DND-41 (cell line): ENCODE measurements at regions not wholly inside any gene's neighbourhood (a gene's known extent, or its start where the extent isn't known, plus 50 kb on each side); places are given as distances from the start of the nearest gene placed in this dataset.

Experiments used
- ATAC-seq: fragments of 200-7000 bp; cut with Tn5 transposase; 3 replicates; pipeline ENCODE4 v1.9.1; 2021; ENCODE audit warnings: low read depth; ENCODE audit not compliant: insufficient read depth
- DNase-seq: peaks from one replicate; pipeline ENCODE4 v3.0.0-alpha.2; 2020
- H2AFZ ChIP-seq: 2 replicates; pipeline ENCODE4 v1.6.0; 2012; ENCODE audit warnings: low read depth, low read length
- H3K27ac ChIP-seq: 2 replicates; pipeline ENCODE4 v1.5.1; 2012; ENCODE audit warnings: low read length, inconsistent platforms
- H3K27me3 ChIP-seq: fragments of 200-600 bp; sonication (generic); 2 replicates; pipeline ENCODE4 v1.6.0; 2012; ENCODE audit warnings: low read length, mild to moderate bottlenecking, inconsistent platforms; ENCODE audit not compliant: insufficient read depth, poor library complexity
- H3K36me3 ChIP-seq: 2 replicates; pipeline ENCODE4 v1.5.1; 2012; ENCODE audit warnings: low read length, inconsistent platforms; ENCODE audit not compliant: insufficient read depth
- H3K4me1 ChIP-seq: 2 replicates; pipeline ENCODE4 v1.5.1; 2012; ENCODE audit warnings: mild to moderate bottlenecking, low read length; ENCODE audit not compliant: insufficient read depth
- H3K4me2 ChIP-seq: 2 replicates; pipeline ENCODE4 v1.6.0; 2012; ENCODE audit warnings: mild to moderate bottlenecking, moderate library complexity, low read length, inconsistent platforms; ENCODE audit not compliant: insufficient read depth
- H3K4me3 ChIP-seq, 2 experiments: fragments of 200-600 bp in 1 of 2; shearing (Covaris generic) in 1 of 2; 2 replicates each; pipeline ENCODE4 v1.5.1; 2012 to 2016; ENCODE audit warnings: inconsistent platforms in 2 of 2, low read length in 2 of 2, mild to moderate bottlenecking in 2 of 2, low read depth in 1 of 2, moderate library complexity in 1 of 2
- H3K79me2 ChIP-seq: 2 replicates; pipeline ENCODE4 v1.6.0; 2012; ENCODE audit warnings: low read length, inconsistent platforms; ENCODE audit not compliant: insufficient read depth
- H3K9ac ChIP-seq: 2 replicates; pipeline ENCODE4 v1.6.0; 2012; ENCODE audit warnings: low read depth, mild to moderate bottlenecking, inconsistent platforms, low read length, moderate library complexity
- H3K9me3 ChIP-seq: 2 replicates; pipeline ENCODE4 v1.5.1; 2012; ENCODE audit warnings: low read length, moderate library complexity, mild to moderate bottlenecking, inconsistent platforms; ENCODE audit not compliant: insufficient read depth, severe bottlenecking
- H4K20me1 ChIP-seq: 2 replicates; pipeline ENCODE4 v1.6.0; 2012; ENCODE audit warnings: low read length; ENCODE audit not compliant: insufficient read depth
- CTCF ChIP-seq: IDR thresholded peaks from 2 replicates; pipeline ENCODE4 v1.5.1; 2012; ENCODE audit warnings: borderline replicate concordance, low read length, moderate library complexity, mild to moderate bottlenecking; ENCODE audit not compliant: poor library complexity, severe bottlenecking; ENCODE audit errors: extremely low read depth
- EZH2 ChIP-seq: IDR thresholded peaks from 3 replicates; pipeline ENCODE4 v1.6.1; 2012; ENCODE audit warnings: borderline replicate concordance, low read depth, mild to moderate bottlenecking, moderate library complexity, low read length, inconsistent platforms; ENCODE audit not compliant: severe bottlenecking

GRCh38 chr2:8309131-8309530, 372.7 kb upstream of the ID2 start:
- Histone ChIP-seq H4K20me1 (no peaks in the 10 kb centered on the region), H3K27ac (peak overlapping the region; percentile 21; the same call in 1 of the 2 replicates), H3K36me3 (no peaks in the 10 kb centered on the region), H2AFZ (no peak overlapping the region), H3K4me3 (no peak overlapping the region), H3K9me3 (no peaks in the 10 kb centered on the region), H3K27me3 (no peaks in the 10 kb centered on the region), H3K79me2 (no peaks in the 10 kb centered on the region), H3K9ac (no peak overlapping the region), H3K4me1 (peaks cover 63% of the 10 kb centered on the region), H3K4me2 (no peak overlapping the region)
- DNase-seq (no peak), ATAC-seq (peak; percentile 31; the same call in 1 of the 3 replicates)
- TF ChIP-seq EZH2 (no peak), CTCF (no peak)

- no peak overlapping the region for H3K4me3 ChIP-seq
- peak overlapping the region; percentile 55 for H3K27ac ChIP-seq
- DNase-seq: peak; percentile 79
- TF ChIP-seq EZH2: no peak
- no peak for TF ChIP-seq CTCF
- H3K9me3 ChIP-seq: no peaks in the 10 kb centered on the region
- no peaks in the 10 kb centered on the region for H3K27me3 ChIP-seq
- no peaks in the 10 kb centered on the region for H3K79me2 ChIP-seq
- H3K4me2 ChIP-seq: no peak overlapping the region
- H3K36me3 ChIP-seq: no peaks in the 10 kb centered on the region
- no peak overlapping the region for H3K9ac ChIP-seq
- H4K20me1 ChIP-seq: no peaks in the 10 kb centered on the region
- H2AFZ ChIP-seq: no peak overlapping the region
- H3K4me1 ChIP-seq: peaks cover 55% of the 10 kb centered on the region
- peak; percentile 79 for ATAC-seq
These were observed 371.1 kb upstream of the ID2 start for GRCh38 chr2:8310557-8311455.

DNA sequence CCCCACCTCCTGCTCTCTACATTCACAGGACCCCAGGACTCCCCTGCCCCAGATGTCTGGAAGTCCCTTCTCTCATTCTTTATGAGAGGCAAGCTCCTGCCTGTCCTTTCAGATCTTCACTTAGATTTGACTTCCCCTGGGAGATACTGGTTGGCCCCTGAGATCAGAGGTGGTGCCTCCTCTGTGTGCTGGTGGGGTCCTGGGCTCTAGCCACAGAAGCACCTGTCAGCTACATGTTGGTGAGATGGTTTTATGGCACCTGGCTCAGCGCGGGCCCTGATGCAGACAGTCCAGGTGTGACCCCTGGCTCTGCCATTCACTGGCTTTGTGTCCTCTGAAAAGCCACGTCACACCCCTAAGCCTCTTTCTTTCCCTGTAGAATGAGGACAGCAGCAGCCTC, 369.6 kb upstream of the ID2 start:
- H4K20me1 ChIP-seq: no peaks in the 10 kb centered on the region
- H3K9me3 ChIP-seq: no peaks in the 10 kb centered on the region
- no peaks in the 10 kb centered on the region for H3K27me3 ChIP-seq
- no peak overlapping the region for H3K4me2 ChIP-seq
- H3K27ac ChIP-seq: peak overlapping the region; percentile 51
- no peak overlapping the region for H3K9ac ChIP-seq
- TF ChIP-seq EZH2 (no peak), CTCF (no peak)
- DNase-seq: peak; percentile 71
- H3K4me3 ChIP-seq: no peak overlapping the region
- peaks cover 55% of the 10 kb centered on the region for H3K4me1 ChIP-seq
- no peaks in the 10 kb centered on the region for H3K79me2 ChIP-seq
- no peaks in the 10 kb centered on the region for H3K36me3 ChIP-seq
- no peak overlapping the region for H2AFZ ChIP-seq
- ATAC-seq: peak; percentile 68
